CD4-positive, alpha-beta T cell (primary cell): ENCODE measurements at regions not wholly inside any gene's neighbourhood (a gene's known extent, or its start where the extent isn't known, plus 50 kb on each side); places are given as distances from the start of the nearest gene placed in this dataset.

Experiments
- ATAC-seq: fragments of 200-7000 bp; cut with Tn5 transposase; one replicate; pipeline ENCODE4 v1.10.0; 2022; ENCODE audit warnings: mild to moderate bottlenecking; ENCODE audit not compliant: poor library complexity
- CTCF ChIA-PET: fragments of 350-600 bp; sonication (Branson Sonifier 250); formaldehyde crosslinking; loops from one replicate; lab custom pipeline; 2021; ENCODE audit warnings: antibody characterized with exemption, inconsistent platforms; lab: Charles Lee
- POLR2A ChIA-PET: fragments of 350-600 bp; sonication (Branson Sonifier 250); formaldehyde crosslinking; loops from one replicate; lab custom pipeline; 2021; ENCODE audit warnings: antibody characterized with exemption, inconsistent platforms; lab: Charles Lee
- DNase-seq, 14 experiments: peaks; one replicate each; pipeline ENCODE4 v3.0.0-alpha.2; 2013 to 2020; ENCODE audit warnings: mixed read lengths in 2 of 14
- H3K27ac ChIP-seq, 2 donors: one replicate each; pipeline versions ENCODE4 v1.5.1 to v1.7.0; 2013; ENCODE audit warnings: low read length in 2 of 2, low read depth in 1 of 2, mild to moderate bottlenecking in 1 of 2
- H3K27me3 ChIP-seq, 2 experiments: 1 replicate in 1 of 2; 2 replicates in 1 of 2; pipeline versions ENCODE4 v1.6.1 to v1.7.0; 2013; ENCODE audit warnings: low read length in 2 of 2, control low read depth in 1 of 2, mild to moderate bottlenecking in 1 of 2, moderate library complexity in 1 of 2; ENCODE audit not compliant: insufficient read depth in 2 of 2, control insufficient read depth in 1 of 2
- H3K36me3 ChIP-seq: one replicate; pipeline ENCODE4 v1.6.1; 2013; ENCODE audit warnings: low read length, control low read depth; ENCODE audit not compliant: insufficient read depth
- H3K4me1 ChIP-seq: one replicate; pipeline ENCODE4 v1.6.1; 2013; ENCODE audit warnings: low read length, control low read depth; ENCODE audit not compliant: insufficient read depth
- H3K4me3 ChIP-seq: one replicate; pipeline ENCODE4 v1.5.1; 2013; ENCODE audit warnings: mild to moderate bottlenecking, low read length, moderate library complexity
- H3K9me3 ChIP-seq, 2 experiments: 1 replicate in 1 of 2; 2 replicates in 1 of 2; pipeline versions ENCODE4 v1.6.1 to v1.7.0; 2013; ENCODE audit warnings: low read length in 2 of 2, mild to moderate bottlenecking in 2 of 2, control low read depth in 1 of 2, moderate library complexity in 1 of 2; ENCODE audit not compliant: control insufficient read depth in 1 of 2, insufficient read depth in 1 of 2
- H3K27ac Mint-ChIP-seq: one replicate; pipeline ENCODE4 v1.8.0; 2020; ENCODE audit warnings: mixed read lengths
- H3K27me3 Mint-ChIP-seq: one replicate; pipeline ENCODE4 v1.8.0; 2021; ENCODE audit warnings: mixed read lengths
- H3K36me3 Mint-ChIP-seq: one replicate; pipeline ENCODE4 v1.8.0; 2021; ENCODE audit warnings: low read depth, mixed read lengths
- H3K4me1 Mint-ChIP-seq: one replicate; pipeline ENCODE4 v1.8.0; 2021; ENCODE audit warnings: low read depth, mixed read lengths
- H3K4me3 Mint-ChIP-seq: one replicate; pipeline ENCODE4 v1.8.0; 2020; ENCODE audit warnings: mild to moderate bottlenecking, mixed read lengths
- H3K9me3 Mint-ChIP-seq: one replicate; pipeline ENCODE4 v1.8.0; 2020; ENCODE audit warnings: mixed read lengths
- intact Hi-C, 2 experiments: fragments of 100-400 bp; cut with DNase I in 1 of 2; cut with micrococcal nuclease in 1 of 2; formaldehyde crosslinking; loops; one replicate each; pipeline versions ENCODE4 v1.15.1 to v1.9.0; 2023 to 2025; cut with DNase I, micrococcal nuclease
- TF ChIP-seq, protein P1 (sequence below): fragments of 200-600 bp; IDR thresholded peaks from one replicate; pipeline ENCODE4 v1.8.0; 2022; ENCODE audit warnings: antibody characterized with exemption, mild to moderate bottlenecking

DNA sequence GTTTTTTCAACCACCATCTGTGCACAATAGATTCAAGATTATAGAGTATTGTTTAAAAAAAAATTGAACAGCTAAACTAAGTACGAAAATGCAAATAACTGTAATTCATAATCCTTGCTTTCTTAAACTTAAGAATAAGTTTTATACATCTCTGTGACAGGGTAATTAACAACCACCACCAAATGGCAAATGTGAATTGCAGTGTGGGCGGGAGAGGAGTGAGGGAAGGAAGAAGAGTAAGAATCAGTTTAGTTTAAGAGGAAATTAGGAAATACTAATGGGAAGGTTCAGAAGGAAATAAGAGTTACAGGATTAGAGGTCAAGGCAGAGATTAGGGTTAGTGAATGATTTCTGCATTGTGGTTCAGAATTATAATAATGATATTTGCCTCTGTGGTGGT is 430.9 kb downstream of the SPRY1 start:
- intact Hi-C loops, result no loop called here
- TF ChIP-seq, protein P1, sequence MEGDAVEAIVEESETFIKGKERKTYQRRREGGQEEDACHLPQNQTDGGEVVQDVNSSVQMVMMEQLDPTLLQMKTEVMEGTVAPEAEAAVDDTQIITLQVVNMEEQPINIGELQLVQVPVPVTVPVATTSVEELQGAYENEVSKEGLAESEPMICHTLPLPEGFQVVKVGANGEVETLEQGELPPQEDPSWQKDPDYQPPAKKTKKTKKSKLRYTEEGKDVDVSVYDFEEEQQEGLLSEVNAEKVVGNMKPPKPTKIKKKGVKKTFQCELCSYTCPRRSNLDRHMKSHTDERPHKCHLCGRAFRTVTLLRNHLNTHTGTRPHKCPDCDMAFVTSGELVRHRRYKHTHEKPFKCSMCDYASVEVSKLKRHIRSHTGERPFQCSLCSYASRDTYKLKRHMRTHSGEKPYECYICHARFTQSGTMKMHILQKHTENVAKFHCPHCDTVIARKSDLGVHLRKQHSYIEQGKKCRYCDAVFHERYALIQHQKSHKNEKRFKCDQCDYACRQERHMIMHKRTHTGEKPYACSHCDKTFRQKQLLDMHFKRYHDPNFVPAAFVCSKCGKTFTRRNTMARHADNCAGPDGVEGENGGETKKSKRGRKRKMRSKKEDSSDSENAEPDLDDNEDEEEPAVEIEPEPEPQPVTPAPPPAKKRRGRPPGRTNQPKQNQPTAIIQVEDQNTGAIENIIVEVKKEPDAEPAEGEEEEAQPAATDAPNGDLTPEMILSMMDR, result no peak
- H3K4me3 Mint-ChIP-seq, result no peak overlapping the region
- H3K27me3 ChIP-seq, result no peaks in the 10 kb centered on the region
- H3K4me1 Mint-ChIP-seq, result no peaks in the 10 kb centered on the region
- H3K36me3 Mint-ChIP-seq, result no peaks in the 10 kb centered on the region
- H3K36me3 ChIP-seq, result no peaks in the 10 kb centered on the region
- no peaks in the 10 kb centered on the region for H3K9me3 ChIP-seq
- no peaks in the 10 kb centered on the region for H3K4me1 ChIP-seq
- no peak overlapping the region for H3K27ac ChIP-seq
- H3K4me3 ChIP-seq, result no peak overlapping the region
- ChIA-PET POLR2A (no interaction called here), CTCF (no interaction called here)
- peaks cover 4% of the 10 kb centered on the region for H3K9me3 Mint-ChIP-seq
- H3K27ac Mint-ChIP-seq, result no peak overlapping the region
- DNase-seq (no peak), ATAC-seq (no peak)
- H3K27me3 Mint-ChIP-seq, result peaks cover 5% of the 10 kb centered on the region

DNA sequence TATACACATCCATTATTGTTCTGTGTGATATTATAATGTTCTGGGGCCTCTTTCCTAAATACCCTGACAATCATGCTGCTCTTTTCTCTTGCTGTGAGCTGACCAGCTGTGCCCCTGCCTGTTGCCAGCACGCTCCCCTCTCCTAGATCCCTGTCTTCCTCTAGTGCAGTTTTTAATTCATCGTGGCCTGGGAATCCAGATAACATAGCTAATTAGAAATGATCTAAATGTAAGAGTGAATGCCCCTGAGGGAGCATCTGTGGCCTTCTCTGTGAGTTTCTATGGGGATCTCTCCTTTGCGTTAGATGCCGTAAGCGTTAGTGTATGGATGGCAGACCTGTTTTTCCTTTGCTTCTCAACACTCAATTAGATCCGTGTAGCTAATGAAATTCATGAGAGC is 434.3 kb downstream of the SPRY1 start:
- H3K4me3 Mint-ChIP-seq, result no peak overlapping the region
- H3K27me3 Mint-ChIP-seq, result no peaks in the 10 kb centered on the region
- ChIA-PET CTCF (no interaction called here), POLR2A (no interaction called here)
- no peaks in the 10 kb centered on the region for H3K27me3 ChIP-seq
- no peak for DNase-seq
- no peak for ATAC-seq
- H3K9me3 Mint-ChIP-seq, result peaks cover 4% of the 10 kb centered on the region
- H3K4me3 ChIP-seq, result no peak overlapping the region
- no peaks in the 10 kb centered on the region for H3K36me3 Mint-ChIP-seq
- no peak overlapping the region for H3K27ac ChIP-seq
- H3K4me1 Mint-ChIP-seq, result no peaks in the 10 kb centered on the region
- H3K9me3 ChIP-seq, result peaks cover 0 to 4% of the 10 kb centered on the region in 2 experiments
- H3K4me1 ChIP-seq, result no peaks in the 10 kb centered on the region
- TF ChIP-seq, protein P1, result no peak
- no peaks in the 10 kb centered on the region for H3K36me3 ChIP-seq
- intact Hi-C loops, result no loop called here
- no peak overlapping the region for H3K27ac Mint-ChIP-seq

DNA sequence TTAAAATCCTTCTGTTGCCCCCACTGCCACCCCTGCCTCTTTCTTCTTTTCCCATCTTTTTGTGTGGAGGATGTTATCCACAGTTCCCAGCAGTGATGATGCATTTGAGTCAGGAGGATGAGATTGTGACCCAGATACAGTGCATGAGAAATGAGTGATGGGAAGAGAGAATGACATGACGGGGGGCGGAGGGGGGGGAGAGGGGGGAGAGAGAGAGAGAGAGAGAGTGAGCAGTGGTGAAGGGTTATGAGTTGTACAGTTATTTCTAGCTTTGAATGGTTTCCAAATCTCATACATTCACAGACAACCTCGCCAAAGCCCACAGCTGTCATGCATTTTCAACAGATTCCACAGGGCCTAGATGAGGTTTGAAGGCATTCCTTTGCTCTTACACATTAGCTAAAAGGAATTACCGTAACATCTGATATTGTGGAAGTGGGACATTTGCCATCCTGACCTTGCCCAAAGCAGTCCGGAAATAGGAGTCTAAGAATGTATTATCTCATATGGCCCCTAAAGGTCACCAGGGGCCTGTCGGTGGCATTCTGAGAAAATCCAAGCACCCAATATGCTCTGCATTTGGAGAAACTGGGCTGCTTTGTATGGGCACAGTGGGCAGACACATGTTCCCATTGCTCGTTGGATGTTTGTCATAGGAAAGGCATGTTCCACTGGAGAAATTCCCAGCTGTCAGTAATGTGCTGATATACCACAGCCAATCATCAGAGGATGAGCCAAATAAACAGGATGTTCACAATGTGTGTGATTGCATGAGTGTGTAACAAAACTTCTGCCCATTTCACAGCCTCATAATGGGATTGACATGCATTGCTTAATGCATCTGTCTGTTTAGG is 435.8 kb downstream of the SPRY1 start:
- H3K4me1 ChIP-seq, result no peaks in the 10 kb centered on the region
- no peaks in the 10 kb centered on the region for H3K27me3 ChIP-seq
- no peaks in the 10 kb centered on the region for H3K36me3 ChIP-seq
- H3K36me3 Mint-ChIP-seq, result no peaks in the 10 kb centered on the region
- H3K27ac ChIP-seq, result no peak overlapping the region
- H3K4me3 Mint-ChIP-seq, result no peak overlapping the region
- ATAC-seq, result no peak
- H3K4me3 ChIP-seq, result no peak overlapping the region
- TF ChIP-seq, protein P1, result no peak
- no peaks in the 10 kb centered on the region for H3K4me1 Mint-ChIP-seq
- intact Hi-C loops, result no loop called here
- CTCF ChIA-PET, result no interaction called here
- peaks cover 4% of the 10 kb centered on the region for H3K9me3 Mint-ChIP-seq
- H3K27ac Mint-ChIP-seq, result no peak overlapping the region
- no peaks in the 10 kb centered on the region for H3K27me3 Mint-ChIP-seq
- no peak for DNase-seq
- peaks cover 0 to 4% of the 10 kb centered on the region in 2 experiments for H3K9me3 ChIP-seq
- POLR2A ChIA-PET, result no interaction called here
